ENCODE measurements at regions not wholly inside any gene's neighbourhood (a gene's known extent, or its start where the extent isn't known, plus 50 kb on each side); places are given as distances from the start of the nearest gene placed in this dataset.

DNA sequence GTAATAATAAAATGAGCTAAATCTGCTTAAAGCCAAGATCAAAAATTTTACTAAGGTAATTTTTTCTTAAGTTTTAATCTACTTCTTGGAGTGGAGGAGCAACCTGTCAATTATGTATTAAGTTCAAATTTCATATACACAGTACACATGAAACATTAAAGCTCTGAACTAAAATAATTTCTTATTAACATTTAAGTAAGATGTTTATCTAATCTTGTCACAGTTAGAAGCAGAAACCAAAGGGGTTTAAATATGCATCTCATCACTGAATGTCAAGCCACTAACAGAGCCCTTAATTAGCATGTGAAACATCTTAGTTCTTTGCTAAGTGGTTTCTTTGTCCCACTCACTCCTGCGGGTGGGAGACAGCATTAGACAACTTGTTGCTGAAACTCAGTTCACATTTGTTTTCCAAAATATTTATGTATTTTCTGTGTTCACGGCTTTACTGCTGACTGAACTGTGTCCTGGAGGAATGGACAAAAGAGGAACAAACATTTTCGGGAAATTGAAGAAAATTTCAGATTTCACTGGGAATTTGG lies 130.9 kb upstream of the MBL2 start:
- TF ChIP-seq POLR2A (IDR thresholded peaks at IDR 0.05): no peak
- TF ChIP-seq, protein P1, sequence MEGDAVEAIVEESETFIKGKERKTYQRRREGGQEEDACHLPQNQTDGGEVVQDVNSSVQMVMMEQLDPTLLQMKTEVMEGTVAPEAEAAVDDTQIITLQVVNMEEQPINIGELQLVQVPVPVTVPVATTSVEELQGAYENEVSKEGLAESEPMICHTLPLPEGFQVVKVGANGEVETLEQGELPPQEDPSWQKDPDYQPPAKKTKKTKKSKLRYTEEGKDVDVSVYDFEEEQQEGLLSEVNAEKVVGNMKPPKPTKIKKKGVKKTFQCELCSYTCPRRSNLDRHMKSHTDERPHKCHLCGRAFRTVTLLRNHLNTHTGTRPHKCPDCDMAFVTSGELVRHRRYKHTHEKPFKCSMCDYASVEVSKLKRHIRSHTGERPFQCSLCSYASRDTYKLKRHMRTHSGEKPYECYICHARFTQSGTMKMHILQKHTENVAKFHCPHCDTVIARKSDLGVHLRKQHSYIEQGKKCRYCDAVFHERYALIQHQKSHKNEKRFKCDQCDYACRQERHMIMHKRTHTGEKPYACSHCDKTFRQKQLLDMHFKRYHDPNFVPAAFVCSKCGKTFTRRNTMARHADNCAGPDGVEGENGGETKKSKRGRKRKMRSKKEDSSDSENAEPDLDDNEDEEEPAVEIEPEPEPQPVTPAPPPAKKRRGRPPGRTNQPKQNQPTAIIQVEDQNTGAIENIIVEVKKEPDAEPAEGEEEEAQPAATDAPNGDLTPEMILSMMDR (IDR thresholded peaks at IDR 0.05): no peak
- no peak for TF ChIP-seq POLR2AphosphoS5 (IDR thresholded peaks at IDR 0.05)
- TF ChIP-seq EP300 (IDR thresholded peaks at IDR 0.05): no peak

All from gastroesophageal sphincter (tissue), 3 donors.